GM18867 (cell line): ENCODE measurements at regions not wholly inside any gene's neighbourhood (a gene's known extent, or its start where the extent isn't known, plus 50 kb on each side); places are given as distances from the start of the nearest gene placed in this dataset.
"Not testable (repeated sequence)": the region's sequence is repeated elsewhere in the genome, so short reads cannot be mapped to it uniquely, and the experiment has no call there.

ENCODE experiments used
- ATAC-seq: cut with Tn5 transposase; IDR thresholded peaks from one replicate; pipeline ENCODE4 v1.9.1; 2021; ENCODE audit warnings: mild to moderate bottlenecking, moderate library complexity; ENCODE audit not compliant: unreplicated experiment

DNA sequence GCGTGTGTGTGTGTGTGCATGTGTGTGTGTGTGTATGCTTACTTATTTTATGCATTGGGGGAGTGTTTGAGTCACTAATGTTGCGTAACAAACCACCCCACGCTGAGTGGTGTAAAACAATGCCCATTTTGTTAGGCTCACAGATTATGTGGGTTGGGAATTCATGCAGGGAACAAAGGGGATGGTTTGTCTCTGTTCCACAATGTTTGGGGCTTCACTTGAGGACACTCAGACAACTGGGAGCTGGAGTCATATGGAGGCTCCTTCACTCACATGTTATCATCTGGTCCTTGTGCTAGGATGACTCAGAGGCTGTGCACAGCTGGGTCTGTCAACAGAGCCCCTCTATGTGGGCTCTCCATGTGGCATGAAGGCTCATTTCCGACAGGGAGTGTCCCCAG lies 51.3 kb upstream of the LARGE1 start:
- no peak for ATAC-seq

- no peak for ATAC-seq
These were observed 55.6 kb upstream of the LARGE1 start for GRCh38 chr22:33975841-33976240.

GRCh38 chr22:33983558-33983957 lies 63.3 kb upstream of the LARGE1 start:
- no peak for ATAC-seq

DNA sequence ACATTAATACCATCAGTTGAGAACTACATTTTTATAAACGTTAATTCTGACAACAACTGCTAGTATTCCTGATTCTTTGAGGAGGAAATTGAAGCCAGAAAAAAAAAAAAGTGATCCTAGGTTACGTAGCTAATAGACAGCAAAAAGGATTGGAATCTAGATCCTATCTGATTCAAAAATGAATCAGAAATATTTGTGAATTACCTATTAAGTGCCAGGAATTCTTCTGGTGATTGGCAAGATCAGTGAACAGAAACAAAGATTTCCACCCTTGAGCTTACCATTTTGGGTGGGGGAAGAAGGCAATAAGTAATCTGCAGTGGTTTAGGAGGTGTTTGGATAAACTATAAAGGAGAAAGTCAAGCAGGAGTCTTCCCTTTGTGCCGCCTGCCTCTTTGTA lies 63.9 kb upstream of the LARGE1 start:
- ATAC-seq = no peak

GRCh38 chr22:33984656-33985285 lies 64.5 kb upstream of the LARGE1 start:
- ATAC-seq = no peak

DNA sequence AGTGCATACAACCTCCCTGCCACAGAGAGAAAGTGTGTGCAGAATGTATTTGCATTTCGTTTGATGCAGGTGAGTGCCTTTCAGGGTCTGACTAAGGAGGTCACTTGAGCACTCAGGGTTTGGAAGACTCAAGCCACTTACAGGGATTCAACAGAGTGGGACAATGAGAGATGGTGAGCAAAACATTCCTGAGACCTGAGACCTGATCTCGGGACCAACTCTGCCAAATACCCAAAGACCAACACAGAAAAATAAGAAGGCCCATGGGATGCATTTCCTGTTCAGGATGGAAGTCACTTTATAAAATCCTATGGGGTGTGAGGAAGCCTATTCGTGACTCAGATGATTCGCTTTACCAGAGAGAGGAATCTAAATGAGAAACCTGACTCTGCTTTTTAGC lies 65.2 kb upstream of the LARGE1 start:
- ATAC-seq = no peak

DNA sequence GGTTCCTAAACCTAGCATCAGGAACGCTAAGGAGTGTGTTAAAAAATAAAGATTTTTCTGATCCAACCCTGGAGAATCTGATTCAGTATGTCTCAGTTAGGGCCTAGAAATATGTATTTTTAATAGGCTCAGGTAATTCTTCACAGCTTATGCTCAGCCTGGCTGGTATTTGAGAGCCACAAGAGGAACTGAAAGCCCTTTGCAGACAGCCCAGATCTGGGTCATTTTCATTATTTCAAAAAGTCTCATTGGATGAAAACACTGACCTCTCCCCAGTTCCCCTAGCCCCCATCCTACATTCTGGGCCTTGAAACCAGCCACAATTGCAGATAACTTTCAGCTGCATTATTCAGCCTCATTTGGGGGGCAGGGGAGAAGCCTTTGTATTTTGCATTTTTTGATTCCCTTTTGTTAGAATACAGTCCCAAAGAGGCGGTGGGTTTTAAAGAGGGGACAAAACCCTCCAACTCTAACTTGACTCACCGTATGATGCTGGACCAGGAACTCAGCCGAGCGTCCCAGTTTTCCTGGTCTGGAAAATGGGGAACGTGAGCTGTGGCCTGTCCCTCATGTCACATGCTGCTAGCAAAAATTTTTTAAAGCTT lies 66.0 kb upstream of the LARGE1 start:
- ATAC-seq = no peak

DNA sequence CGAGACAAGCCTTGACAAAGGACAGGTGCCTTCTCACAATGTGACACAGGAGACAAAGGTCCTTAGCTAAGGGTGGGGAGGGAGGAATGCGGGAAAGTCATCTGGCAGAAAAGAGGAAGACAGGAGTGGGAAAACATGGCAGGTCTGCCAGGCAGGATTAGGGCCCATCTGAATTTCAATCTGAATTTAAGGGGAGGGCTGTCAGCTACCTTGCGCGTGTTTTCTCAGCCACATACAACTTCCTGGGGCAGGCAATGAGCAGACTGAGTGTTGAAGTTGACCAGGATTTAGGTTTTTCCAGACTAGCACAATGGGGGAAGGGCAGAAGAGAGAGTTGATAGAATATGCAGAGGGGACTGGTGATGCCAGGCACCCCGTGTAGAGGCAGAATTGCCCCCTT lies 66.7 kb upstream of the LARGE1 start:
- ATAC-seq = no peak

- ATAC-seq = not testable (repeated sequence)
These were observed 69.0 kb upstream of the LARGE1 start for GRCh38 chr22:33989263-33989662.

GRCh38 chr22:33991620-33992019 lies 71.3 kb upstream of the LARGE1 start:
- ATAC-seq = no peak

- no peak for ATAC-seq
These were observed 76.5 kb upstream of the LARGE1 start for GRCh38 chr22:33996824-33997223.

GRCh38 chr22:34000879-34001526 lies 80.7 kb upstream of the LARGE1 start:
- no peak for ATAC-seq

- ATAC-seq = no peak
These were observed 81.6 kb upstream of the LARGE1 start for GRCh38 chr22:34001701-34002466.

- ATAC-seq = no peak
These were observed 83.8 kb upstream of the LARGE1 start for GRCh38 chr22:34004058-34004457.

DNA sequence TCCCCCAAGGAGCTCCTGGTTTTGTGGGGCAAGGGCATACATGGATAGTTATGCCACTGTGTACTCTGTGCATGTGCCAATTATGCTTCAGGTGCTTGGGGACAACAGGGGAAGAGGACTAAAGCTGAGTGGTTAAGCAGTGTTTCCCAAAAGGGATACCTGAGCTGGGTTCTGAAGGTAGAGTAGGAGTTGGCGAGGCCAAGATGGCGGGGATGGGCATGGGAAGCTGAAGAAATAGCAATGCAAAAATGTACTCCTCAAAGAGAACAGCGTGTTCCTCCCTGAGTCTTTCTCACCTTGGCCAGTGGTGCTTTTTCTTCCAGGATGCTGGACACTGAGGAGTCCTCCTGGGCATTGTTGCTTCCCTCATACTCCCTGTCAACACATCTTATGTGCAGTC lies 90.0 kb upstream of the LARGE1 start:
- ATAC-seq = no peak

DNA sequence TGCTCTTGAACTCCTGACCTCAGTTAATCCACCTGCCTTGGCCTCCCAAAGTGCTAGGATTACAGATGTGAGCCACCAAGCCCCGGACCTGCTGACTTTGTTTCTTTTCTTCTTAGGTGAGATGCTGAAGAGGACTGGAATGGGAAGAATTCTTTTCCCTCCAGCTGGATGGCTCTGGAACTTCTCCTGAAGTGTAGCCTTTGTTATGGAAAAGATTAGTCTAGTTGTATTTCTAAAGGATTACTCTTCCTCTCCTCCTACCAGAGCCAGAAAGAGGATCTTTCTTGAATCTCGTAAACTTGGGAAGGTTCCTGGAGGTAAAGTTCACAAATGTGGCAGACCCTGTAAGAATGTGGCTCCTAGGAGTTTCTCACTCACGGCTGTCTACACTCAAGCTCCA lies 95.4 kb upstream of the LARGE1 start:
- ATAC-seq = no peak

DNA sequence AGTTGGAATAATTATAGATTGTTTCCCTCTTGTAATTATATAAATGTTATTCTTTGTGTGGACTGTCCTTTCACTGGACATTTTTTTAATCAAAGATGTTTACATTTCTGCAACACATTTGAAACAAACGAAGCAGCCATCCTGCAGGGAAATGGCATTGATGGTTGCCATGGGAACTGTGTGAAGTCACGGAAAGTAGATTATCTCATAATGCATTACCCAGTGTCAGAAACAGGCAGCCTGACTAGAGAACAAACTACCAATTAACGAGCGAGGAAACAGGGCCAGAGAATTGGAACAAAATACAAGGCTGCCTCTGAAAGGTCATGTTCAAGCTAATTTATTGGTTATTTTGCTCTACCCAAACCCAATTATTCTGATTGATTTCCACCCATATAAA lies 96.9 kb upstream of the LARGE1 start:
- ATAC-seq = no peak

GRCh38 chr22:34019190-34019845 lies 99.0 kb upstream of the LARGE1 start:
- no peak for ATAC-seq

DNA sequence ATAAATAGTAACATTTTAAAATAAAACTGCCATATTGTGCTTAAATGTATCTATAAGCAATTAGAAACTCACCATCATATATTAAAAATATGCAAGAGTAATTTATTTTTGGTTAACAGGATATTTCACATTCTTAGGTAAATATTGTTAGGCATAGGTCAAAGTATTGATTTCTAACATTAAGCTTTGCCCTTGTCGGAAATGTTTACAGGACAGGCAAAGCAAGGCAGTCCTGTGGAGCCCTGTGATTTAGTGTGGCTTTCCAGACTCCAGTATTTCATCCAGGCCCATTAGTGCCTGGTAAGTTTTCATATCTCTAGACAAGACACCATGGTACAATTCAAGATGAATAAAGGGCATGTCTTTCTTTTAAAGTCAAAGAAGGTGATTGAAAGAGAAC lies 114.9 kb upstream of the LARGE1 start:
- ATAC-seq = no peak

- ATAC-seq = no peak
These were observed 116.7 kb upstream of the LARGE1 start for GRCh38 chr22:34036931-34037330.

- ATAC-seq = no peak
These were observed 118.7 kb upstream of the LARGE1 start for GRCh38 chr22:34038801-34039555.
